Osteocyte (in vitro differentiated cells): ENCODE measurements at regions not wholly inside any gene's neighbourhood (a gene's known extent, or its start where the extent isn't known, plus 50 kb on each side); places are given as distances from the start of the nearest gene placed in this dataset.

Experiments used
- DNase-seq: peaks from one replicate; pipeline ENCODE4 v3.0.0; 2021; ENCODE audit warnings: mixed read lengths; ENCODE audit not compliant: unreplicated experiment; ENCODE audit errors: extremely low spot score
- H3K27ac Mint-ChIP-seq: one replicate; pipeline ENCODE4 v1.8.0; 2021; ENCODE audit warnings: mild to moderate bottlenecking, mixed read lengths; ENCODE audit not compliant: unreplicated experiment
- H3K27me3 Mint-ChIP-seq: one replicate; pipeline ENCODE4 v1.8.0; 2021; ENCODE audit warnings: mixed read lengths; ENCODE audit not compliant: unreplicated experiment
- H3K36me3 Mint-ChIP-seq: one replicate; pipeline ENCODE4 v1.8.0; 2021; ENCODE audit warnings: mixed read lengths; ENCODE audit not compliant: unreplicated experiment
- H3K4me1 Mint-ChIP-seq: one replicate; pipeline ENCODE4 v1.8.0; 2021; ENCODE audit warnings: mixed read lengths; ENCODE audit not compliant: unreplicated experiment
- H3K4me3 Mint-ChIP-seq: one replicate; pipeline ENCODE4 v1.8.0; 2021; ENCODE audit warnings: mild to moderate bottlenecking, moderate library complexity, mixed read lengths; ENCODE audit not compliant: unreplicated experiment
- H3K9me3 Mint-ChIP-seq: one replicate; pipeline ENCODE4 v1.8.0; 2021; ENCODE audit warnings: mixed read lengths; ENCODE audit not compliant: unreplicated experiment
- CTCF ChIP-seq: fragments of 200-600 bp; sonication (generic); IDR thresholded peaks from 2 replicates; pipeline ENCODE4 v1.5.0; 2021; ENCODE audit warnings: antibody characterized with exemption, mild to moderate bottlenecking, moderate library complexity

GRCh38 chr6:26290941-26291340, 74.1 kb upstream of the BTN3A2 start:
- H3K27me3 Mint-ChIP-seq: no peaks in the 10 kb centered on the region
- TF ChIP-seq CTCF: no peak

DNA sequence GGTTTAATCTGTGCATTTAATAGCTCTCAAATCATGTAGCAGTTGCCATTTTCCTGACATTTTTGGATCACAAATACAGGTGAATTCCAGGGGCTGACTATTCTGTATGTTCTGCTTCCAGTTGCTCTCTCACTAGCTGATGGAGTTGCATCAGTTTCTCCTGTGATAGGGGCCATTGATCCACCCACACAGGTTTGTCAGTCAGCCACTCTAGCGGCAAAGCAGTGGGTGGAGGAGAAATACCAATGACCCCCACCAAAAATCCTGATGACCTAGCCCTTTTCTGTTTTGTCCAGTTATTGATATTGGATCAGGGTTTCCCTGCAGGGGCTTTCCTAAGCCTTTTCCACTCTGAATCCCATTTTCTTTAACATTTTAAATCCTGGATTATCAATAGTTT, 72.3 kb upstream of the BTN3A2 start:
- no peak for TF ChIP-seq CTCF
- H3K27ac Mint-ChIP-seq: no peak overlapping the region
- peaks cover 11% of the 10 kb centered on the region for H3K9me3 Mint-ChIP-seq
- no peak overlapping the region for H3K4me3 Mint-ChIP-seq
- H3K4me1 Mint-ChIP-seq: peaks cover 12% of the 10 kb centered on the region
- H3K36me3 Mint-ChIP-seq: no peaks in the 10 kb centered on the region
- H3K27me3 Mint-ChIP-seq: no peaks in the 10 kb centered on the region
- DNase-seq: no peak

More at GRCh38 chr6:26290941-26291340, 74.1 kb upstream of the BTN3A2 start:
- Mint-ChIP-seq H3K27ac (no peak overlapping the region), H3K4me1 (peaks cover 10% of the 10 kb centered on the region), H3K9me3 (peaks cover 11% of the 10 kb centered on the region), H3K4me3 (no peak overlapping the region), H3K36me3 (no peaks in the 10 kb centered on the region)
- DNase-seq: no peak

- Mint-ChIP-seq H3K27ac (no peak overlapping the region), H3K36me3 (no peaks in the 10 kb centered on the region), H3K4me3 (no peak overlapping the region), H3K9me3 (peaks cover 3% of the 10 kb centered on the region), H3K27me3 (no peaks in the 10 kb centered on the region), H3K4me1 (peaks cover 12% of the 10 kb centered on the region)
- no peak for DNase-seq
- TF ChIP-seq CTCF: no peak
Measured at GRCh38 chr6:26294302-26294701, 70.7 kb upstream of the BTN3A2 start.

- TF ChIP-seq CTCF: no peak
- Mint-ChIP-seq H3K27me3 (peaks cover 3% of the 10 kb centered on the region), H3K9me3 (peaks cover 3% of the 10 kb centered on the region), H3K4me1 (peaks cover 12% of the 10 kb centered on the region), H3K4me3 (no peak overlapping the region), H3K36me3 (no peaks in the 10 kb centered on the region), H3K27ac (peak overlapping the region; percentile 6)
- no peak for DNase-seq
Measured at GRCh38 chr6:26295691-26296555, 69.1 kb upstream of the BTN3A2 start.

- Mint-ChIP-seq H3K9me3 (peaks cover 3% of the 10 kb centered on the region), H3K4me3 (no peak overlapping the region), H3K36me3 (no peaks in the 10 kb centered on the region), H3K27ac (peak overlapping the region; percentile 6), H3K27me3 (peaks cover 3% of the 10 kb centered on the region), H3K4me1 (peaks cover 12% of the 10 kb centered on the region)
- TF ChIP-seq CTCF: no peak
- no peak for DNase-seq
Measured at GRCh38 chr6:26296556-26296856, 68.5 kb upstream of the BTN3A2 start.
